ENCODE measurements at regions not wholly inside any gene's neighbourhood (a gene's known extent, or its start where the extent isn't known, plus 50 kb on each side); places are given as distances from the start of the nearest gene placed in this dataset.

DNA sequence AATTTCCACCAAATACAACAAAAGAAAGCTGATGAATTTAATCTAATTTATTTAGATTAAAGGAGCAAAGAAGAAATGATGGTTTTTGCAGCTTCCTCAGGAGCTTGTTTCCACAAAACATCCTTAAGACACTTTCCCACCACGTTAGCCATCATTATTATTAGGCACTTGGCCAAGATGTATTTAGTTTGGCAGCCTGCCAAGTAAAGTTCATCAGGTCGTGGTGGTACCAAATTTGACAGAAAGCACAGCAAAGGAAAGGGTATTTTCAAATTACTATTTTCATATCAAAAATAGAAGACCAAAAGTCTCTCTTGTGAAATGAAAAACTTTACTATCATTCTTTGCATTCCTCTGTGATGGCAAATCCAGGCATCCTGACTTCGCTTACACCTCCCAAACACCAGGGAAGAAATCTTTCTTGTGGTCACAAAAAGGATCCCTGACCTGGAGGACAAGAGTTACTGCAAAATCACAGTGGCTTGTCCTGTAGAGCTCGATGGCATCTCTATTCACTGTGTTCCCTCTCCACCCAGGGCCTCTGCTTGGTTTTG, 123.1 kb upstream of the INHBA start:
- Mint-ChIP-seq H3K4me3 (no peak overlapping the region), H3K36me3 (ENCODE audit: low read depth) (no peaks in the 10 kb centered on the region), H3K27ac (ENCODE audit: unreplicated experiment) (no peak overlapping the region), H3K9me3 (peaks cover 7% of the 10 kb centered on the region), H3K27me3 (ENCODE audit: low read depth) (no peaks in the 10 kb centered on the region), H3K4me1 (no peaks in the 10 kb centered on the region)
- DNase-seq (ENCODE audit: low read depth, low spot score): no peak
- TF ChIP-seq, protein P1, sequence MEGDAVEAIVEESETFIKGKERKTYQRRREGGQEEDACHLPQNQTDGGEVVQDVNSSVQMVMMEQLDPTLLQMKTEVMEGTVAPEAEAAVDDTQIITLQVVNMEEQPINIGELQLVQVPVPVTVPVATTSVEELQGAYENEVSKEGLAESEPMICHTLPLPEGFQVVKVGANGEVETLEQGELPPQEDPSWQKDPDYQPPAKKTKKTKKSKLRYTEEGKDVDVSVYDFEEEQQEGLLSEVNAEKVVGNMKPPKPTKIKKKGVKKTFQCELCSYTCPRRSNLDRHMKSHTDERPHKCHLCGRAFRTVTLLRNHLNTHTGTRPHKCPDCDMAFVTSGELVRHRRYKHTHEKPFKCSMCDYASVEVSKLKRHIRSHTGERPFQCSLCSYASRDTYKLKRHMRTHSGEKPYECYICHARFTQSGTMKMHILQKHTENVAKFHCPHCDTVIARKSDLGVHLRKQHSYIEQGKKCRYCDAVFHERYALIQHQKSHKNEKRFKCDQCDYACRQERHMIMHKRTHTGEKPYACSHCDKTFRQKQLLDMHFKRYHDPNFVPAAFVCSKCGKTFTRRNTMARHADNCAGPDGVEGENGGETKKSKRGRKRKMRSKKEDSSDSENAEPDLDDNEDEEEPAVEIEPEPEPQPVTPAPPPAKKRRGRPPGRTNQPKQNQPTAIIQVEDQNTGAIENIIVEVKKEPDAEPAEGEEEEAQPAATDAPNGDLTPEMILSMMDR (conservative IDR thresholded peaks at IDR 0.05): no peak

DNA sequence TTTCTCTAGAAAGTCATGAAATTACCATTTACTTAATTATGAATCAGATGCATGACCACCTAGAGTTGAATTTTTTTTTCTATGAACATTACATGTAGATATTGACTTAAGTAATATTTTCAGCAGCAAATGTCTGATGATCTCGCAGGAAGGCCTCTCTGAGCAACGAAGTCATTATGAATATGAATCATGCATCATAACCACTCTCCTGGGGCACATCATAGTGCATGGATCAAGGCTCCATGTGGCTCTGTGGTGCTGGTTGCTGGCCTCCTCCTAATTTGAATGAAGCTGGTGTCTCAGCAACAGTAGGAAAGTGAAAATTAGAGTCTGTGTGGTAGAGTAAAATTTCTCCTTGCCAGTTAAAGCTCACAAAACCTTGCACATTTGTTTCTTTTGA, 121.4 kb upstream of the INHBA start:
- Mint-ChIP-seq H3K4me3 (no peak overlapping the region), H3K36me3 (ENCODE audit: low read depth) (peaks cover 4% of the 10 kb centered on the region), H3K27ac (ENCODE audit: unreplicated experiment) (no peak overlapping the region), H3K9me3 (peaks cover 8% of the 10 kb centered on the region), H3K4me1 (no peaks in the 10 kb centered on the region), H3K27me3 (ENCODE audit: low read depth) (no peaks in the 10 kb centered on the region)
- DNase-seq (ENCODE audit: low read depth, low spot score): no peak
- TF ChIP-seq, protein P1 (conservative IDR thresholded peaks at IDR 0.05): no peak

DNA sequence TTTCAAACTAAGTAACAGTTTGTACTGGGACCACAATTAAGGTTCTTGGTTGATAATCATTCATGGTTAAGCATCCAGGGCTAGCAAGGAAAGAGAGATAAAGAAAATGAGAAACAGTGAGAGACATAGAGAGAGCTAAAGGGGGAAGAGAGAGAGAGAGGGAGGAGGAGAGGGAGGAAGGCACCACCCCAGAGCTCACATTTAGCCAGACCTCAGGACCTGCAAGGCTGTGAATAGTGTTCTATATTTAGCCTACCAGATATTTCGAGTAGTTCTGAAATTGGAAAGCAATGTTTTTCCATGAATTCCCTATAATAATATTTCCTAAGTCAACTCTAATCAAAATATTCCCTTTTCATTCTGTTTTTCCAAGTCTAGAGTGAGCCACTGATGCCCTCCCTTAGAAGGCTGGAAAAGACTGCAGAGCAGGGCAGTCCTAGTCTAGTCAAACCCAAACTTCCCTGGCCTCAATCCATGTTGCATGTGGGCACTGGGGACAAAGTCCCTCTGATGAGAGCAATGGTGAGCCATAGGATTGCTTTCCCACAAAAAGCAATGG, 119.4 kb upstream of the INHBA start:
- Mint-ChIP-seq H3K27ac (ENCODE audit: unreplicated experiment) (no peak overlapping the region), H3K4me3 (no peak overlapping the region), H3K9me3 (peaks cover 6% of the 10 kb centered on the region), H3K4me1 (no peaks in the 10 kb centered on the region), H3K27me3 (ENCODE audit: low read depth) (no peaks in the 10 kb centered on the region), H3K36me3 (ENCODE audit: low read depth) (peaks cover 6% of the 10 kb centered on the region)
- TF ChIP-seq, protein P1 (conservative IDR thresholded peaks at IDR 0.05): no peak
- no peak for DNase-seq (ENCODE audit: low read depth, low spot score)

DNA sequence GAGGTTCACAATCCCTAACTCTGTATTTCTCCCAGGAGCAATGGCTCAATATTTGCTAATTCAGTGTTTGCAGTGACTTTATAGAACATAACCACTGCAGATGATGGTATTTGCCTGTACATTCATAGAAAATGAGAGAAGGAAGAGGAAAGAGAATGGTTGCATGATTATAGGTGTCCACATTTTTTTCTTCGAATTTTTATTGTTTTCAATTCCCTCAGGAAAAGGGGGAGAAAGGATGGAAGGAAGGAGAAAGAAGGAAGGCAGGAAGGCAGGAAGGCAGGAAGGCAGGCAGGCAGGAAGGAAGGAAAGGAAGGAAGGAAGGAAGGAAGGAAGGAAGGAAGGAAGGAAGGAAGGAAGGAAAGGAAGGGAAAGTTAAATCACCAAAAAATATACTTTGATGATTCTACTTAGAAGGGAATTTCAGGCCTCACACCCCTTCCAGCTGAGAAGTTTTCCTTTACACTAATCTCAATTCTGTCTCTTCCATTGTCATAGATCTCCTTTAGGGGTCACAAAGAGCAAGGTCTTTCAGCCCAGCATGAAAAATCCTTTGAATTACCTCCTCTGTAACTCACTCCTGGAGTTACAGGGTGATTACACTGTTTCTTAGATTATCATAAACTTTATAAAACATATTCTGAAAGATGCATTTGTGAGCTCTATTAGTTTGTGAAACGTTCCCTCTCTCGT, 118.8 kb upstream of the INHBA start:
- TF ChIP-seq, protein P1 (conservative IDR thresholded peaks at IDR 0.05): no peak
- H3K27ac Mint-ChIP-seq (ENCODE audit: unreplicated experiment): no peak overlapping the region
- no peaks in the 10 kb centered on the region for H3K27me3 Mint-ChIP-seq (ENCODE audit: low read depth)
- peaks cover 6% of the 10 kb centered on the region for H3K9me3 Mint-ChIP-seq
- no peak for DNase-seq (ENCODE audit: low read depth, low spot score)
- peaks cover 6% of the 10 kb centered on the region for H3K36me3 Mint-ChIP-seq (ENCODE audit: low read depth)
- H3K4me3 Mint-ChIP-seq: no peak overlapping the region
- no peaks in the 10 kb centered on the region for H3K4me1 Mint-ChIP-seq

DNA sequence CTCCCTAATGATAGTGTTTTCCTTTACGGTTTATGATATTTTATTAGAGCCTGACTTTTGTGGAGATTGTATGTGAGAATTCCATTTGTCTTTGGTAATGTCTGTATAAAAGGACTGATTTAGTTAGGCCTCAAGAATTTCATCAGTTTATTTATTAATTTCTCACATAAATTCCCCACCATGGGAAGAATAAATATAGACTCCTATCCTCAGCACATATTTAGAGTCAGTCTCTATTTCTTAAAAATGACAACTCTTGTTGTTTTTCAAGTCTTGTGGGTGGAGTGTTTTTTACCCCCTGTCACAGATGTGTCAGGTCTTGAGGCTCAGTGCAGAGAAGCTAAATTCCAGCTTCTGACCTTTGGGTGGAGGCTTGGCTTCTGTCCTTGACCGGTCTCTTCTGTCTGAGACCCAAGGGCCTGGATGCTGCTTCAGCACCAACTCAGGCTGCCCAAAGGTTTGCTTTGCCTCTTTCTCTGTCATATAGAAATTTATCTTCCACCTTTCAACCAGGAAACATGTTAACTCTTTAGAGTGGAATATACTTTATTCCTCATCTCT, 117.3 kb upstream of the INHBA start:
- Mint-ChIP-seq H3K27me3 (ENCODE audit: low read depth) (peaks cover 2% of the 10 kb centered on the region), H3K36me3 (ENCODE audit: low read depth) (peaks cover 6% of the 10 kb centered on the region), H3K27ac (ENCODE audit: unreplicated experiment) (no peak overlapping the region), H3K4me1 (no peaks in the 10 kb centered on the region), H3K4me3 (no peak overlapping the region), H3K9me3 (peaks cover 6% of the 10 kb centered on the region)
- TF ChIP-seq, protein P1 (conservative IDR thresholded peaks at IDR 0.05): no peak
- no peak for DNase-seq (ENCODE audit: low read depth, low spot score)

Measured in neural crest cell (in vitro differentiated cells).